ENCODE measurements at regions not wholly inside any gene's neighbourhood (a gene's known extent, or its start where the extent isn't known, plus 50 kb on each side); places are given as distances from the start of the nearest gene placed in this dataset.
A peak's percentile ranks its signal among the peaks of the same experiment; 100 is the strongest.

DNA sequence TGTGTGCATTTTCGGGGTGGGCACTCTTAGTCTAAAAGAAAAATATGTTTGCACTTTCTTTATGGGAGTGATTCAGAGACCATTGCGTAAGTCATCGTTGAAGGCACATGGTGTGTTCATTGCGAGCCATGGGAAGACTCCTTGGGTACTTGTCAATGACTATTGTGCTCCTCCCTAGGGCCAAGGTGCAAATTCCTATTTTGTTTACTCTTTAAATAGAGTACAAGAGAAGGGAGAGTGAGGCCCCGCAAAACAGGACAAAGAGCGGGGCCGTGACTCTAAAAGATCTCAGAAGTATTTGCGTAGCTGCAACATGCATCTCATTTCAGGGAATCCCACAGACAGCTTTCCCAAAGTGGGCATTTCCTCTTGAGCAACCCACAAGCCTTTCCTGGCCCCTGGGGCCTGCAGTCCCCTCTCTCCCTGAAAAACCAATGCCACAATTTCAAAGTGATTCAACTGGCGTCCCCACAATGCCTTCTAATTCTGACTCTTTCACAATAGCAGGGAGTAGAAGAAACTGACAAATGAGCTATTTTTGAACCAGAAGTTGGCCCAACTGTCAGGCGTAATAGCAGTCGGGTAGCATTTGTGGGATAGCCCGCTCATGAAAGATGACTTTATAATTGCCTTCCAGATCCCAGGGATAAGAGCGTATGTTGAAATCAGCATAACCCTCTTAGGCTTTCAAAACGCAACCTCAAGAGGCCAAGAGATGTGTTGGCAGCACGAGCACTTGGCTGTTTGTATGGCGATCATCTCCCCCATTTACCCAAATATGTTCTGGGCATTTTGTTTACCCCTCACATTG, 277.9 kb upstream of the BMP2 start:
- H3K9ac ChIP-seq (ENCODE audit: insufficient read depth in 1 of 2, low read length in 2 of 2), result no peak overlapping the region
- peaks cover 0 to 46% (median 0%) of the 10 kb centered on the region in 5 donors for H3K4me1 ChIP-seq (ENCODE audit: control insufficient read depth in 5 of 5, insufficient read depth in 5 of 5, low read length in 5 of 5)
- no peaks in the 10 kb centered on the region for H3K9me3 ChIP-seq (ENCODE audit: control insufficient read depth in 4 of 4, insufficient read depth in 3 of 4, low read length in 3 of 4)
- DNase-seq (peak; percentile 69 to 95 (median 91)), ATAC-seq (ENCODE audit: insufficient read depth, low FRiP score) (peak; percentile 40)
- H3K4me3 ChIP-seq, result no peak overlapping the region
- H3K36me3 ChIP-seq (ENCODE audit: control insufficient read depth in 4 of 4, insufficient read depth in 4 of 4, low read length in 4 of 4), result no peaks in the 10 kb centered on the region
- TF ChIP-seq, protein P1, sequence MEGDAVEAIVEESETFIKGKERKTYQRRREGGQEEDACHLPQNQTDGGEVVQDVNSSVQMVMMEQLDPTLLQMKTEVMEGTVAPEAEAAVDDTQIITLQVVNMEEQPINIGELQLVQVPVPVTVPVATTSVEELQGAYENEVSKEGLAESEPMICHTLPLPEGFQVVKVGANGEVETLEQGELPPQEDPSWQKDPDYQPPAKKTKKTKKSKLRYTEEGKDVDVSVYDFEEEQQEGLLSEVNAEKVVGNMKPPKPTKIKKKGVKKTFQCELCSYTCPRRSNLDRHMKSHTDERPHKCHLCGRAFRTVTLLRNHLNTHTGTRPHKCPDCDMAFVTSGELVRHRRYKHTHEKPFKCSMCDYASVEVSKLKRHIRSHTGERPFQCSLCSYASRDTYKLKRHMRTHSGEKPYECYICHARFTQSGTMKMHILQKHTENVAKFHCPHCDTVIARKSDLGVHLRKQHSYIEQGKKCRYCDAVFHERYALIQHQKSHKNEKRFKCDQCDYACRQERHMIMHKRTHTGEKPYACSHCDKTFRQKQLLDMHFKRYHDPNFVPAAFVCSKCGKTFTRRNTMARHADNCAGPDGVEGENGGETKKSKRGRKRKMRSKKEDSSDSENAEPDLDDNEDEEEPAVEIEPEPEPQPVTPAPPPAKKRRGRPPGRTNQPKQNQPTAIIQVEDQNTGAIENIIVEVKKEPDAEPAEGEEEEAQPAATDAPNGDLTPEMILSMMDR (IDR thresholded peaks at IDR 0.05; ENCODE audit: control extremely low read depth, extremely low read depth), result no peak
- H3K27ac ChIP-seq (ENCODE audit: low read depth in 1 of 2, low read length in 1 of 2), result no peak overlapping the region
- no peaks in the 10 kb centered on the region for H3K27me3 ChIP-seq (ENCODE audit: control insufficient read depth in 3 of 3, insufficient read depth in 3 of 3, low read length in 2 of 3)
- 51 to 61% methylated on average over 16 of the region's 16 CpGs for WGBS, 2 donors

DNA sequence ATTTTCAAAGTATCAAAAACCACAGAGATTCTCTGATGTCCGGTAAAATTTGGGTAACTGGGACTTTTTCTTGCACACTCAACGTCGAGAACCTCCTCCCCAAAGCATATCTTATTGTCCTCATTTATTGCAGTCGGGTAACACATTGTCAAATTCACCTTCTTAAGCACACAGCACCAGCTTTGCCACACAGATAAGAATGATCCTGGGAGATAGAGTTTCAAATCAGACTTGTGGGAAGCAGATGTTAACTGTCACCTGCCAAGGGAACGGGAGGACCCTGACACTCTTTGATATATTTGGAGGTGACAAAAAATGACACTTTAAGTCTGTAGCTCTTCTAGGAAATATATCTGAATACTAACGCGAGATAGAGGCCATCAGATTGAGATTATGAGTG, 282.1 kb upstream of the BMP2 start:
- TF ChIP-seq, protein P1 (IDR thresholded peaks at IDR 0.05; ENCODE audit: control extremely low read depth, extremely low read depth), result no peak
- Histone ChIP-seq H3K36me3 (ENCODE audit: control insufficient read depth in 4 of 4, insufficient read depth in 4 of 4, low read length in 4 of 4) (no peaks in the 10 kb centered on the region), H3K4me1 (ENCODE audit: control insufficient read depth in 5 of 5, insufficient read depth in 5 of 5, low read length in 5 of 5) (peaks cover 0 to 23% (median 0%) of the 10 kb centered on the region in 5 donors), H3K9ac (ENCODE audit: insufficient read depth in 1 of 2, low read length in 2 of 2) (no peak overlapping the region), H3K9me3 (ENCODE audit: control insufficient read depth in 4 of 4, insufficient read depth in 3 of 4, low read length in 3 of 4) (peaks cover 0 to 2% (median 0%) of the 10 kb centered on the region in 4 donors), H3K4me3 (no peak overlapping the region), H3K27ac (ENCODE audit: low read depth in 1 of 2, low read length in 1 of 2) (no peak overlapping the region), H3K27me3 (ENCODE audit: control insufficient read depth in 3 of 3, insufficient read depth in 3 of 3, low read length in 2 of 3) (no peaks in the 10 kb centered on the region)
- no peak for ATAC-seq (ENCODE audit: insufficient read depth, low FRiP score)
- 65 to 78% methylated on average over 7 of the region's 7 CpGs for WGBS, 2 donors
- DNase-seq, result no peak

DNA sequence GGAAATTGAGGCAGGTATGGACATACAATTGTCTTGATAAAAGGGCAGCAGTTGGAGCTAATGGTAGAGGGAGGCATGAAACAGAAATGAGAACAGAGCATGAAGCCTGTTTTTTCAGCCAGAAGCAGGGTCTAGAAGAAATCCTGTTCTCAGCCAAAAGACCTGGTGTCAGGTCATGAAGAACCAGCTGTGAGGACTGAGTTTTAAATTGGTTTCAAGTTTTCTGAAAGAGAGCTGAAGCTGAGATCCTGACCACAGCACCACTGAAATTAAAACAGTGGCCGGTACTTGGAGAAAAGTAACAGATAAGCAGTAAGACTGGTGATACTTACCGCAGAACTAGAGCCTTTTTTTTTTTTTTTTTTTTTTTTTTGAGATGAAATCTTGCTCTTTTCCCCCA, 283.8 kb upstream of the BMP2 start:
- Histone ChIP-seq H3K9me3 (ENCODE audit: control insufficient read depth in 4 of 4, insufficient read depth in 3 of 4, low read length in 3 of 4) (peaks cover 0 to 2% (median 0%) of the 10 kb centered on the region in 4 donors), H3K9ac (ENCODE audit: insufficient read depth in 1 of 2, low read length in 2 of 2) (no peak overlapping the region), H3K27me3 (ENCODE audit: control insufficient read depth in 3 of 3, insufficient read depth in 3 of 3, low read length in 2 of 3) (no peaks in the 10 kb centered on the region), H3K4me1 (ENCODE audit: control insufficient read depth in 5 of 5, insufficient read depth in 5 of 5, low read length in 5 of 5) (peaks cover 0 to 7% (median 0%) of the 10 kb centered on the region in 5 donors), H3K36me3 (ENCODE audit: control insufficient read depth in 4 of 4, insufficient read depth in 4 of 4, low read length in 4 of 4) (no peaks in the 10 kb centered on the region), H3K27ac (ENCODE audit: low read depth in 1 of 2, low read length in 1 of 2) (no peak overlapping the region), H3K4me3 (no peak overlapping the region)
- DNase-seq (no peak), ATAC-seq (ENCODE audit: insufficient read depth, low FRiP score) (no peak)
- 85 to 90% methylated on average over 2 of the region's 2 CpGs for WGBS, 2 donors
- TF ChIP-seq, protein P1 (IDR thresholded peaks at IDR 0.05; ENCODE audit: control extremely low read depth, extremely low read depth), result no peak
